ENCODE measurements at regions not wholly inside any gene's neighbourhood (a gene's known extent, or its start where the extent isn't known, plus 50 kb on each side); places are given as distances from the start of the nearest gene placed in this dataset.

GRCh38 chr1:175797576-175797975 lies 54.2 kb upstream of the TNR start:
- no peaks in the 10 kb centered on the region for H3K9me3 ChIP-seq (ENCODE audit: control insufficient read depth, low read length)
- DNase-seq: peak; percentile 82

GRCh38 chr1:175794586-175794985 lies 51.2 kb upstream of the TNR start:
- no peak for DNase-seq
- H3K4me1 ChIP-seq (ENCODE audit: control insufficient read depth, insufficient read depth, low read length): peaks cover 21% of the 10 kb centered on the region
- H3K9me3 Mint-ChIP-seq: no peaks in the 10 kb centered on the region
- no peak overlapping the region for H3K27ac Mint-ChIP-seq
- H3K9ac ChIP-seq (ENCODE audit: extremely low read depth, low read length, poor library complexity, severe bottlenecking): no peak overlapping the region
- no peaks in the 10 kb centered on the region for H3K36me3 ChIP-seq (ENCODE audit: control insufficient read depth, insufficient read depth, low read length)
- no peak for TF ChIP-seq CTCF (conservative IDR thresholded peaks at IDR 0.05)
- H3K27ac ChIP-seq (ENCODE audit: low read depth, low read length): no peak overlapping the region
- no peaks in the 10 kb centered on the region for H3K36me3 Mint-ChIP-seq (ENCODE audit: low read depth)
- H3K4me3 Mint-ChIP-seq: no peak overlapping the region
- no peaks in the 10 kb centered on the region for H3K27me3 Mint-ChIP-seq (ENCODE audit: insufficient read depth)
- no peak overlapping the region for H3K4me3 ChIP-seq (ENCODE audit: low read length)
- H3K27me3 ChIP-seq (ENCODE audit: control insufficient read depth, insufficient read depth, low read length, poor library complexity, severe bottlenecking): no peaks in the 10 kb centered on the region
- peaks cover 17% of the 10 kb centered on the region for H3K4me1 Mint-ChIP-seq
- H3K9me3 ChIP-seq (ENCODE audit: control insufficient read depth, low read length): no peaks in the 10 kb centered on the region

More at GRCh38 chr1:175797576-175797975, 54.2 kb upstream of the TNR start:
- H3K4me3 ChIP-seq (ENCODE audit: low read length): no peak overlapping the region
- H3K36me3 ChIP-seq (ENCODE audit: control insufficient read depth, insufficient read depth, low read length): no peaks in the 10 kb centered on the region
- Mint-ChIP-seq H3K9me3 (no peaks in the 10 kb centered on the region), H3K36me3 (ENCODE audit: low read depth) (no peaks in the 10 kb centered on the region), H3K27me3 (ENCODE audit: insufficient read depth) (no peaks in the 10 kb centered on the region), H3K27ac (peak overlapping the region; percentile 31), H3K4me1 (peaks cover 19% of the 10 kb centered on the region), H3K4me3 (no peak overlapping the region)
- H3K4me1 ChIP-seq (ENCODE audit: control insufficient read depth, insufficient read depth, low read length): peaks cover 8% of the 10 kb centered on the region
- H3K9ac ChIP-seq (ENCODE audit: extremely low read depth, low read length, poor library complexity, severe bottlenecking): no peak overlapping the region
- TF ChIP-seq CTCF (conservative IDR thresholded peaks at IDR 0.05): no peak
- no peaks in the 10 kb centered on the region for H3K27me3 ChIP-seq (ENCODE audit: control insufficient read depth, insufficient read depth, low read length, poor library complexity, severe bottlenecking)
- no peak overlapping the region for H3K27ac ChIP-seq (ENCODE audit: low read depth, low read length)

- H3K27me3 Mint-ChIP-seq (ENCODE audit: insufficient read depth): no peaks in the 10 kb centered on the region
- H3K36me3 Mint-ChIP-seq (ENCODE audit: low read depth): no peaks in the 10 kb centered on the region
- no peak for DNase-seq
- peaks cover 21% of the 10 kb centered on the region for H3K4me1 ChIP-seq (ENCODE audit: control insufficient read depth, insufficient read depth, low read length)
- no peak overlapping the region for H3K9ac ChIP-seq (ENCODE audit: extremely low read depth, low read length, poor library complexity, severe bottlenecking)
- H3K36me3 ChIP-seq (ENCODE audit: control insufficient read depth, insufficient read depth, low read length): no peaks in the 10 kb centered on the region
- TF ChIP-seq CTCF (conservative IDR thresholded peaks at IDR 0.05): no peak
- H3K27me3 ChIP-seq (ENCODE audit: control insufficient read depth, insufficient read depth, low read length, poor library complexity, severe bottlenecking): no peaks in the 10 kb centered on the region
- H3K4me1 Mint-ChIP-seq: peaks cover 17% of the 10 kb centered on the region
- no peaks in the 10 kb centered on the region for H3K9me3 Mint-ChIP-seq
- H3K4me3 ChIP-seq (ENCODE audit: low read length): no peak overlapping the region
- no peaks in the 10 kb centered on the region for H3K9me3 ChIP-seq (ENCODE audit: control insufficient read depth, low read length)
- H3K27ac ChIP-seq (ENCODE audit: low read depth, low read length): no peak overlapping the region
- no peak overlapping the region for H3K4me3 Mint-ChIP-seq
- no peak overlapping the region for H3K27ac Mint-ChIP-seq
Observed at GRCh38 chr1:175793617-175794016, 50.2 kb upstream of the TNR start.

Data from endodermal cell (in vitro differentiated cells).